ENCODE measurements at regions not wholly inside any gene's neighbourhood (a gene's known extent, or its start where the extent isn't known, plus 50 kb on each side); places are given as distances from the start of the nearest gene placed in this dataset.

GRCh38 chr7:52233248-52233647, 802.2 kb upstream of the POM121L12 start:
- no peaks in the 10 kb centered on the region for H3K27me3 ChIP-seq (replicated peaks in 1 of 4; ENCODE audit: control insufficient read depth in 3 of 4, extremely low read depth in 1 of 4, insufficient read depth in 3 of 4, low read length in 3 of 4)
- H3K9me3 ChIP-seq (ENCODE audit: insufficient read depth in 2 of 2, low read depth in 1 of 2, low read length in 1 of 2): peaks cover 27 to 28% of the 10 kb centered on the region in 2 experiments
- H3K79me1 ChIP-seq (ENCODE audit: low read depth, low read length): no peaks in the 10 kb centered on the region
- no peak overlapping the region for H3K18ac ChIP-seq (ENCODE audit: extremely low read depth, low read length)
- 94% methylated on average over 2 of the region's 2 CpGs; no CpG with 5 or more reads in 1 of the 2 experiments for WGBS, 2 experiments (ENCODE audit: extremely low coverage in 1 of 2, insufficient coverage in 1 of 2, insufficient read length in 1 of 2, insufficient replicate concordance in 2 of 2, low coverage in 1 of 2, low lambda C conversion rate in 2 of 2, missing lambda C conversion rate in 1 of 2)
- H4K5ac ChIP-seq (ENCODE audit: insufficient read length, low read depth, low read length): no peak overlapping the region
- CTCF ChIA-PET (ENCODE audit: partially characterized antibody): no interaction called here
- H3K4ac ChIP-seq (replicated peaks; ENCODE audit: insufficient read length, low read depth, low read length): no peak overlapping the region
- H2BK120ac ChIP-seq (replicated peaks; ENCODE audit: low read depth, low read length): no peak overlapping the region
- no peak overlapping the region for H3K23ac ChIP-seq (ENCODE audit: insufficient read length)
- no peaks in the 10 kb centered on the region; a peak in 1 of 8 replicates for H3K36me3 ChIP-seq (ENCODE audit: control insufficient read depth in 2 of 4, insufficient read depth in 4 of 4, low read length in 3 of 4)
- no peak for FAIRE-seq
- no peak overlapping the region for H4K8ac ChIP-seq (ENCODE audit: extremely low read depth, insufficient read depth, low read length)
- no peak overlapping the region for H3K4me2 ChIP-seq (ENCODE audit: insufficient read depth in 1 of 2, low read depth in 2 of 2, low read length in 2 of 2)
- POLR2A ChIA-PET (ENCODE audit: partially characterized antibody): no interaction called here
- no peak overlapping the region for H3K9ac ChIP-seq (replicated peaks in 1 of 4; ENCODE audit: extremely low read depth in 1 of 4, low read depth in 3 of 4, low read length in 3 of 4)
- H4K20me1 ChIP-seq (replicated peaks in 1 of 2; ENCODE audit: control insufficient read depth in 1 of 2, insufficient read depth in 2 of 2, low read length in 2 of 2): no peaks in the 10 kb centered on the region
- H2BK20ac ChIP-seq (ENCODE audit: low read length): no peak overlapping the region
- no peaks in the 10 kb centered on the region for H3K4me1 ChIP-seq (replicated peaks in 1 of 4; ENCODE audit: control insufficient read depth in 3 of 4, insufficient read depth in 4 of 4, low read length in 3 of 4)
- no peak overlapping the region for H3K4me3 ChIP-seq (ENCODE audit: extremely low read depth in 1 of 4, insufficient read depth in 2 of 4, low read depth in 3 of 4, low read length in 4 of 4)
- H3K56ac ChIP-seq (replicated peaks; ENCODE audit: insufficient read length, low read depth, low read length): no peak overlapping the region
- H2AK5ac ChIP-seq (ENCODE audit: low read depth, low read length): no peak overlapping the region
- no peak overlapping the region for H4K91ac ChIP-seq (replicated peaks; ENCODE audit: insufficient read length, low read length)
- no peak for DNase-seq (ENCODE audit: low read depth in 1 of 2, low spot score in 2 of 2)
- H3K14ac ChIP-seq (ENCODE audit: insufficient read length): no peak overlapping the region
- H2BK5ac ChIP-seq (ENCODE audit: low read depth, low read length): no peak overlapping the region
- H2BK15ac ChIP-seq (ENCODE audit: low read length): no peak overlapping the region
- no peaks in the 10 kb centered on the region for H3K23me2 ChIP-seq (ENCODE audit: low read depth, low read length)
- no peak overlapping the region for H3K27ac ChIP-seq (ENCODE audit: low read depth, low read length)
- H2AFZ ChIP-seq (ENCODE audit: low read length): no peak overlapping the region
- H2BK12ac ChIP-seq (ENCODE audit: low read depth, low read length): no peak overlapping the region
- no peaks in the 10 kb centered on the region for H3K79me2 ChIP-seq (ENCODE audit: control insufficient read depth in 1 of 2, insufficient read depth in 2 of 2, low read length in 2 of 2)
- no peak for TF ChIP-seq CBX8 (IDR thresholded peaks at IDR 0.05; ENCODE audit: borderline replicate concordance, low read depth, low read length)
- no peak for TF ChIP-seq CTCF (IDR thresholded peaks at IDR 0.05; ENCODE audit: control extremely low read depth in 1 of 3, insufficient read depth in 1 of 3, low read depth in 1 of 3, low read length in 3 of 3)
- TF ChIP-seq PHF8 (conservative IDR thresholded peaks at IDR 0.05; ENCODE audit: low read depth, low read length): no peak
- no peak for TF ChIP-seq TEAD4 (IDR thresholded peaks at IDR 0.05; ENCODE audit: low read depth, low read length)
- TF ChIP-seq GTF2F1 (IDR thresholded peaks at IDR 0.05; ENCODE audit: borderline replicate concordance, low read depth, low read length): no peak
- no peak for TF ChIP-seq RBBP5 (IDR thresholded peaks at IDR 0.05; ENCODE audit: borderline replicate concordance, low read depth, low read length)
- TF ChIP-seq SIRT6 (IDR thresholded peaks at IDR 0.05; ENCODE audit: low read length): no peak
- TF ChIP-seq BACH1 (IDR thresholded peaks at IDR 0.05; ENCODE audit: low read length): no peak
- no peak for TF ChIP-seq SIX5 (IDR thresholded peaks at IDR 0.05; ENCODE audit: low read depth, low read length)
- TF ChIP-seq RXRA (IDR thresholded peaks at IDR 0.05; ENCODE audit: insufficient read depth, low read depth, low read length): no peak
- TF ChIP-seq JUND (IDR thresholded peaks at IDR 0.05; ENCODE audit: low read length): no peak
- TF ChIP-seq CTBP2 (IDR thresholded peaks at IDR 0.05; ENCODE audit: borderline replicate concordance, insufficient read depth, insufficient read length, low read length): no peak
- no peak for TF ChIP-seq KDM1A (IDR thresholded peaks at IDR 0.05; ENCODE audit: borderline replicate concordance, low read length)

All from H1 (cell line).